Smooth muscle cell of the brain vasculature (primary cell): ENCODE measurements at regions not wholly inside any gene's neighbourhood (a gene's known extent, or its start where the extent isn't known, plus 50 kb on each side); places are given as distances from the start of the nearest gene placed in this dataset.
"Not testable (repeated sequence)": the region's sequence is repeated elsewhere in the genome, so short reads cannot be mapped to it uniquely, and the experiment has no call there.

Experiments
- DNase-seq: peaks from one replicate; pipeline ENCODE4 v3.0.0-alpha.2; 2012; ENCODE audit warnings: low read depth, low spot score

DNA sequence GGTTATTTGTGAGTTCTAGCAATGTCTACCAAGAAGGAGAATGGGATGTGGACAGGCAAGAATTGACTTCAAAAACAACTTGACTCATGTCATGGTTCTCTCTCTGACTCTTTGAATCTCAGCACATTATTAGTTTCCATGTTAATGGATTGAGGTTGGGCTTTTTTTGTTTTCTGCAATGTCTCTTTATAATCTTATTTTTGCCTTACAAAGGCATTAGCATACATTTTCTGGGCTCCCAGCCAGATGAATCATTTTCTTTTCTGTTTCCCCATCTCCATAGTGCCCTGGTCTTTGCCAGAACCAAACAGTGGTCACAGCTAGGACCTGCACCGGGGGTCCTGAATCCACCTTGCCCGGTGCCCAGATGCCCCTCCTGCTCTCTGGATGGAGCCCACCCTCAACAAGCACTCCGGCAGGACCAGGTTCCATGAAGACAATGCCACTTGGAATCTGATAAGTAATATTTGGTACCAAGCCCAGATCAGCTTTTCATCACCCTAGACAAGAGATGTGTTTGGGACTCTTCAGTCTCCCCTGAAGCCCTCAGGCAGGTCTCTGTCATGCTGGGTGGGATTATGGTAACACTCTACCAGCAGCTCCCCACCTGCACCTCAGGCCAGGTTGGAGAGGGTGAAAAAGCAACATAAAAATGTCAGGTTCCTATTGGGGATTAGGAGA, 266.7 kb upstream of the SULF2 start:
- DNase-seq: no peak

DNA sequence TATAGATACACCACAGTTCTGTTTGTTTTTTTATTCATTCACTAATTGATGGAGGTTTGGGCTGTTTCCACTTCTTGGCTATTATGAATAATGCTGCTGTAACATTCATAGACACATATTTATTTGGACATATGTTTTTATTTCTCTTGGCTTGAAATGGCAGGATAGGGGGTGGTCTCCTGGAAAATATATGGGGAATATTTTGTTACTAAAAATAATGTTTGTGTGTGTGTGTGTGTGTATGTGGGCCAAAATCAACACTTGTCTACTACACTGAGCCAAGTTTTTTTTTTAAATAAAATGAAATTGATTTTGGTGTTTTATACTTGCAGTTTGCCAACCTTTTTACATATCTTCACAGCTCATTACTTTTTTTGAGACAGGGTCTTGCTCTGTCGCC, 264.4 kb upstream of the SULF2 start:
- DNase-seq: no peak

DNA sequence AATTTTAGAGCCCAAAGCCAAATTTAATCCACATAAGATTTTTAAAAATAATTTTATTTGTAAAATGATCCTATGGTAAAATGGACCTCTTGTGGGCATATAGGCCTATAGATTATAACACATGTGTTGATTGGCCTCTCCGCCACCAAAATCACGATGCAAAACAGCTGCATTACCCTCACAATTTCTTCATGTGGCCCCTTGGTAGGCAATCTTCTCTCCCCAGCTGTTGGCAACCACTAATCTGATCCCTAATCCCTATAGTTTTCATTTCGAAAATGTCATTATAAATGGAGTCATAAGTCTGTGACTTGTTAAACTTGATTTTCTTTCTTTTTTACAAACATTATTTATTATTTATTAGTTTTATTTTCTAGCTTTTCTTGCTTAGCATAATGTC, 263.9 kb upstream of the SULF2 start:
- DNase-seq: no peak

DNA sequence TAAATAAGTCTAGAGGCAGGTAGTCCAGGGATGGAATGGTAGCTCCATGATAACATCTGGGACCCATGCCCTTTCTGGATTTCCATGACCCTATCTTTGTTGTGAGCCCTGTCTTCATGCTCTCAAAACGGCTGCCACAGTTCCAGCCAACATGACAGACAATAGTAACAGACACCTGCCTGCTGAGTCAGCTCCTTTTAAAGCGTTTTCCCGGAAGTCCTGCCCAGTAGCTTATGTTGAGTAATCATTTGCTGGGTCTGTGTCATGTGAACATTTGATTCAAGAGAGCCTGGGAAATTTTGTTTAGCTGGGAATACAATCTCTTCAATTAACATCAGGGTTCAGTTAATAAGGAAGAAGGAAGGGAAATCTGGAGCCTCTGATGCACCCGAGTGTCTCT, 262.2 kb upstream of the SULF2 start:
- DNase-seq: no peak

DNA sequence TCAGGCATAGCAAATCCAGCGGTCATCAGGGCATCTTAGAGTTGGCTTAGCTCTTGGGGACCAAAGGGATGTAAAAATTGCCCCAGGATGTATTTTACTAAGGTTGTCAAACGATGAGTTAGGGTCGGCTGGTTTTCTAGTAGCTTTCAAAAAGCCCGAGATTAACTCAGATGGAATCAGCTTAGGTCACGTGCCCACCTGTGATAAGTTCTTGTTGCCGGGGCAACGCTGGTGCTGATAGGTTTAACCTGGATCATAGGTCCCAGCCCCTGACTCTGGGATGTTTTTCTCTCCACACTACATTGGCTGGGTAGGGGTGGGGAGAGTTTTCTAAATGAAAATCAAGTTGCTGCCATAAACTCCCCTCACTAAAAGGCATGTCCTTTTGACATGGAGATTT, 257.3 kb upstream of the SULF2 start:
- DNase-seq: no peak

DNA sequence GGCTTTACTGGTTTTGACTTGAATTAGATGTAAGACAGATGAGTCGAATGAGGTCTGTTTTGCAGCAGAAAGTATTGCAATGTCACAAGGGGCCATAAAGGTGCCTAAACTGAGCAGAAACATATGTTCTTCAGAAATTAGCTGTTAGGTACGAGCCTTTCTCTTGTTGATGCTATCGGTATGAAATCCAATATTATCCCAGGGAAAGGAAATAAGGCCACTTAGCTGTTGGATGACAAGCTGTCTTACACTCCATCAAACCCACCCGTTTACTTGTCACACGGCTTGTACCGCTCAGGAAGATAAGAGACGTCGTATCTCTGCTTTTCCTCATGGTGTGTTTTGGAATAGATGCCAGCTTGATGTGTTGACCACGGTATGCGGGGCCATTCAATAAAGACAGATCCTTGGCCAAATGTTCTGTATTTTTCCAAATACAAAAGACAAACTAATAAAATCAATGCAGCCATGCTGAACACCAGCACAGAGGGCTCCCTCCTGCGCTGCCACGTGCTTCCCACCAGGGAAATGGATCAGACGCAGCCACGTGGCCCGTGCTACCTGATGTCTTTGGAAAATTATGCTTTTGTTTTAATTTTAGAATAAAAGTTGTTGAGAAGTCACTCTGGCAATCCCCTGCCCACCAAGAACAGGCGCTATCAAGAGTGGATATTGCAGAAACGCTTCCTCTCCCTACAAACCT, 255.9 kb upstream of the SULF2 start:
- DNase-seq: no peak

DNA sequence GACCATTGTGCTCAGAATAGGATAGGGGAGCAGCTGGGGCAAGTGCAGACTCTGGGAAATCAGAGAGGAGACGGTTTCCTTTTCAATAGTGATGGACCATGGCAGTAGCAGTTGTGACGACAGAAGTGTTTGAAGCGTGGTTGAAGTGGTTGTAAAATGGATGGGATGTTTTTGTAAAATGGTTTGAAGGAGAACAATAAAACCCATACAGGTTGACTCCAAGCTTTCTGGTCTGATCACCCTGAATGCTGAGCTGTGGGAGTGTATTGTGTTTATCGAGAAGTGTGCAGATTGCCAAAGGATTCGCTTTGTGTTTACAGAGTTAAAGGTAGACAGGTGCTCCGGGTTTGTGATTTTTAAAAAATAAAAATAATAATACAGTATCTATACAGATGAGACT, 255.2 kb upstream of the SULF2 start:
- no peak for DNase-seq

DNA sequence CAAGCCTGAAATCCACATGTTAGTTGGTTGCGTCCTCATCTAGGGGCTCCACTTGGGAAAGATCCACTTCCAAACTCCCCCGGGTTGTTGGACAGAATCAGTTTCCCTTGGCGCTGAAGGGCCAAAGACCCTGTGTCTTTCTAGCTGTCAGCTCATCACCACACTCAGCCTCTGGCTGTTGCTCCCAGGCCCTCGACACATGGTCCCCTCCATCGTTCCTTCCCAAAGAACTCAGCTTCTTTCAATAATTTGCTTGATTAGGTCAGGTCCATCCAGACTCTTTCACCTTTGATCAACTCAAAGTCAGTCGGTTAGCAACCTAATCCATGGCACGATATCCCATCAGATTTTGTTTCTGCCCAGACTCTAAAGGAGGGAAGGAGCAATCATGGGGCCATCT, 254.8 kb upstream of the SULF2 start:
- no peak for DNase-seq

DNA sequence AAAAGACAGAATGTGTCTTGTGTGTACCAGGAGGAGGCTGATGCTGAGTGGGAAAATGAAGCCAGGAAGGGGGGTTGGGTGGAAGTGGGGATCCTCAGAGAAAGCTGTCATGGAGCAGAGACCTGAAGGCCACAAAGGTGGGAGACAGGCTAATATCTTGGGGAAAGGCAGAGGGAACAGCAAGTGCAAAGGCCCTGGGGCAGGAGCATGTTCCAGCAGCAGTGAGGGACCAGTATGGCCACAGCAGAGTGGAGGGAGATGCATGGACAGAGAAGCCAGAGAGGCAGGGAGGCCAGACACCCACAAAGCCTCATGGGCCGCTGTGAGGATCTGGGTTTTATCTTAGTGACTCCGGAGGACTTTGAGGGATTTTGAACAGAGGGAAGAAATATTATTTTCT, 254.2 kb upstream of the SULF2 start:
- DNase-seq: no peak

DNA sequence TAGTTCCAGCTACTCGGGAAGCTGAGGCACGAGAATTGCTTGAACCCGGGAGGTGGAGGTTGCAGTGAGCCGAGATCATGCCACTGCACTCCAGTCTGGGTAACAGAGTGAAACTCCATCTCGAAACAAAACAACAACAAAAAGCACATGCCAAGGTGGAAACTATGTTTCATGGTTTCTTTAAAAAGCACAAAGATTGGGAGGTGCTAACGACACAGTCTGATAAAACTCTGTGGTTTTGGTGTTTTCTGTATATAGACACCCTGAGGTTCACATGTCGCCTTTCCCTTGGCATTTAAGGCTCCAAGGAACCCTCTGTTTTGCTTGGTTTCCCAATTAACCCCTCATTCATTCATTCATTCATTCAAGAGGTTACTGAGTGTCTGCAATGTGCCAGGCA, 253.4 kb upstream of the SULF2 start:
- DNase-seq: no peak

DNA sequence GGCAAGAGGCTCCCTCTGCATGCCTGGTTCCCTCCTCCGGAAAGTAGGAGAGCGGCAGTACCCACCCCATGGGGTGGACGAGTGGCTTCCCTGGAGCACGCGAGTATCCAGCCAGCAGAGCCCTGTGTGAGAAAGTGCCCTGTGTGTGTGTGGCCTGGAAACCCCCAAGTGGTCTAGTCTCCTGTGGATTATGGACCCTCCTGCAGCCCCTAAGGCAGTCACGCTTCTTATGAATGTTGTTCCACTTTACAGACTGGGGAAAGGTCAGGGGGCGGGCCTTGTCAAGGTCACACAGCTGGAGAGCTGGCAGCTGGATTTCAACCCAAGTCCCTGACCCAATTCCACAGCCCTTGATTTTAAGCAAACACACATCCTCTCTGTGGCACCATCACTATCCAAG, 252.5 kb upstream of the SULF2 start:
- DNase-seq: not testable (repeated sequence)

DNA sequence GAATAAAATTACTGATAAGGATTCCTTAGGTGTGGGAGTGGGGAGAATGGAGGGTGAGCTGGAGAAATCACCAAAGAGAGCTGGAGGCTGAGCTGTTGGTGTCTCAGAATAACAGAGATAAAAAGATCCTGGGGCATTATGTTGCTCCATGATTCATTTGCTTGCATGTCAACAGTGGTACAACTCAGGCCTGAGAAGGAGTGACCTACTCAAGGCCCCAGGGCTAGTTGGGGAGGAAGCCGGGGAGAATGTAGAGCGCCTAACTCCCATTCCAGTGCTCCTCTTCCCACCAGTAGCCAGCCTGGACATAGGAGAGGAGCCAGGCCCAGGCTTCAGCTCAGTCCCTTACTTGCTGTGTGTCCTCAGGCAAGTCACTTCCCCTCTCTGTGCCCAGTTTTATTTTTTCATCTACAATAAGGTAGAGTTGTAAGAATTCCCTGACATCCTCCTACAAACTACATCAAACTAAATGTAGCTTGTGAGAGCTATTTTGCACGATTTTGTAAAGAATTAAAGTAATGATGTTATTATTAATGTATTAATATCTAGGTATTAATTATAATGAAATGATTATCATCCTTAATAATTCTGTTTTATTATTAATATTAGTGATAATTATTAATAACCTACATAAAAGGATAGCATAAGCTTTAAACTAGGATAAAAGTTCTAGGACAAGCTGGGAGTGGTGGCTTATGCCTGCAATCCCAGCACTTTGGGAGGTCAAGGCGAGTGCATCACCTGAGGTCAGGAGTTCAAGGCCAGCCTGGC, 250.9 kb upstream of the SULF2 start:
- no peak for DNase-seq

DNA sequence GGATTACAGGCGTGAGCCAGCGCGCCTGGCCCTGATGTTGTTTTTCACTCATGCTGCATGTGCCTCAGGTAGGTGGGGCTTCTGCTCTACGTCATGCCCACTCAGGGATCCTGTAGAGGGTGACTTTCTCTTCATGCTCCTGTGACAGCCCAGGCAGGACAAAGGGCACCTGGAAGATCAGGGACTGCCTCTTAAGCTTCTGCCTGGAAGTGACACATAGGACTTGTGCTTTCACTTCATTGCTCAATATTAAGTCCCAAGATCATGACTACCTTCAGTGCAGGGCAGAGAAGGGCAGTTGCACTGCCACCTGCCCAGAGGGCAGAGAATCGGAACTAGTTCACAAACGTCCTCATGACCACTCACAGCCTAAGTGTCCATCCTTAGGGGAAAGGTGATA, 249.5 kb upstream of the SULF2 start:
- no peak for DNase-seq

DNA sequence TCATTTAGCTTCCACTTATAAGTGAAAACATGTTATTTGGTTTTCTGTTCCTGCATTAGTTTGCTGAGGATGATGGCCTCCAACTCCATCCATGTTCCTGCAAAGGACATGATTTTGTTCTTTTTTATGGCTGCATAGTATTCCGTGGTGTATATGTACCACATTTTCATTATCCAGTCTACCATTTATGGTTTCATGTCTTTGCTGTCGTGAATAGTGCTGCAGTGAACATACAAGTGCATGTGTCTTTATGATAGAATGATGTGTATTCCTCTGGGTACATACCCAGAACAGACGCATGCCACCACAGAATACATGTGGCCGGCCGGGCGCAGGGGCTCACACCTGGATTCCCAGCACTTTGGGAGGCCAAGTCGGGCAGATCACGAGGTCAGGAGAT, 247.7 kb upstream of the SULF2 start:
- DNase-seq: not testable (repeated sequence)

DNA sequence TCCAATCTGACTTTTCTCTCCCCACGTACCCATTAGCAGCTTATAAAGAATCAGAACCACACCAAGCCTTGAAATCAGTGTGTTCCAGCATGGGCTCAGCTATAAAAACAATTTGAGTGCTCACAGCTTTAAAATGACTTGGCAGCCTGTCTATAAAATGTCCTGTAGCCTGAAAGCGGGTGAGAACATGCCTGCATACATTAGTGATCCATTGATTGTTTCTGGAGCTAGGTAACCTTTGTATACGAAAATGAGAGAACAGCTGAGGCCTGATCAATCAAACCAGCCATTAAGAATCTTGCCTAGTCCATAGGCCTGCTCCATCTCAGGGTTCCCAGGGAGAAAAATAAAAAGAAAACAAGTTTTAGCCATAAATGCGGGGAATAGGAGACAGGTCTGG, 245.8 kb upstream of the SULF2 start:
- DNase-seq: no peak

DNA sequence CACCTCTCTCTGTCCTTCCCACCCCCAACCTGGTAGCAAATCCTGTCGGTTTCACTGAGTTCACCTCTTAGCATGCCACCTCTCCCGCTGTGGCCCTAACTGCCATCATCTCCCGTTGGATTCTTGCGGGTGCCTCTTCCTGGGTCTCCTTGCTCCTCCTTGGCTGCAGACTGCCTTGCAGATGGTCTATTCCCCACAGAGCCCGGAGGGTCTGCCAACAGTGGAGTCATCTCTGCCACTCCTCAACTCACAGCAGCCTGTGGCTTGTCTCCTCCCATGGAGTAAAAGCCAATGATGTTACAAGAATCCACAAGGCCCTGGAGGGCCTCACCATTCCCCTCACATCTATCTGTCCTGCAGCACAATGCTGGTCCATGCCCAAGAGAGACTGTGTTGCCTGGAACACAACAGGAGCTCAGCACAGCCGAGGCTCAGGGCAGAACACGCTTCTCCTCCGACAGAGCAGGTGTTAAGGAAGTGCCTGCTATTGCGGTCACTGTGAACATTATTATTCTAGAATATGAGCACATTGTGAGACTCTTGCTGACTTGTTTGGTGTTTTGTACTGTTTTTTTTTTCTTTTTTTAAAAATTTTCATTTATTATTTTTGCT, 241.8 kb upstream of the SULF2 start:
- no peak for DNase-seq

DNA sequence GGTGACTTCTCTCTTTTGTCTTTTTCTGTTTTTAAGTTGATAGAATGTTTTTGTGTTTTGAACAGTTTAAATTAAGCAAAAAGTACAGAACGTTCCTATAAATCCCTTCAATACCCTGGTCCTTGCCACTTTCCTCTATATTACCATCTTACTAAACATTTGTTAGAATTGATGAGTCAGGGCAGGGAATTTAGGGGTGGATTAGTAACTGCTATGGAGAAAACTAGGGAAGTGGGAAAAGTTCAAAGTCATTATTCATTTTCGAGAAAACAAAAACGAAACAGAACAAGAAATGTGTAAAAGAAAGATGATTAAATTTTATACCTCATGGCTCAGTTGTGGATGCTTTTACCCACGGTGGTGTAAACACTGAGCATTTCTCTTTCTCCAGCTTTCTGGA, 240.4 kb upstream of the SULF2 start:
- no peak for DNase-seq

DNA sequence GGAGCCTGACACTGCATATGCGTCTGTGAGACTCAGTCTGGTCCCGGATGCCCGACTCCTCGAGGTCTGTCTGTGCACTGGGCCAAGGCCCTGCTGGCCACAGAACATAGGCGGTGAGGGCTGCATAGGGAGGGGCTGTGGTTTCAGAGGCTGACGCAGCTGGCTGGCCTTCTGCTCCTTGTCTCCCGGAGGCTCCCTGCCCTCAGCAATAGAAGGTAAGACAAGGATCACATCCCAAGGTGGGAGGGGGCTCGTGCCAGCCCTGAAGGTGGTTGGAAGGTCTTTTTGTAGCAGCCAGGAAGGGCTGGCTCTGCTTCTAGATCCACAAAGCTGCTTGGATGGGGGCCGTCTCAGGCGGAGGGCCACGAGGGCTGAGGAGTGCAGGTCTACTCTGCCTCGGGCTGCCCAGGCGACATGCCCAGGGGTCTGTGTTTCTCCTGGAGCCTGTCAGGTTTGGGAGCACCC, 239.8 kb upstream of the SULF2 start:
- peak; percentile 29 for DNase-seq

DNA sequence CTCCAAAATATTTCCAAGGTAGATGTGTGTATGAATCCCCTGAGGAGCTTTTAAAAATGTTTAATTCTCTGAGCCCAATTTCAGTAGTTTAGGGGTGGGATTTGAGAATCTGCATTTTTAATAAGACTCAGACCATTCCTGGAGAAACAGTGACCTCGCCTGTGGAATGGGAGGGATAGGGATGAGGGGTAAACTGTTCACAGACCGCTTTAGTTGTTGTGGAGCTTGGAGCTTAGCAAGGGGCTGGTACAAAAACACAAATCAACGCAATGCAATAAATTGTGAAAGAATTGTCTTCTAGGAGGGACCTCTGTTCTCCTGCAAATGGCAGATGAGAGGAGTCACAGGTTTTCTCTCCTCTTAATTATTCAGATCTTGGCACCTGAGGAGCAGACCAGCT, 239.3 kb upstream of the SULF2 start:
- DNase-seq: no peak

DNA sequence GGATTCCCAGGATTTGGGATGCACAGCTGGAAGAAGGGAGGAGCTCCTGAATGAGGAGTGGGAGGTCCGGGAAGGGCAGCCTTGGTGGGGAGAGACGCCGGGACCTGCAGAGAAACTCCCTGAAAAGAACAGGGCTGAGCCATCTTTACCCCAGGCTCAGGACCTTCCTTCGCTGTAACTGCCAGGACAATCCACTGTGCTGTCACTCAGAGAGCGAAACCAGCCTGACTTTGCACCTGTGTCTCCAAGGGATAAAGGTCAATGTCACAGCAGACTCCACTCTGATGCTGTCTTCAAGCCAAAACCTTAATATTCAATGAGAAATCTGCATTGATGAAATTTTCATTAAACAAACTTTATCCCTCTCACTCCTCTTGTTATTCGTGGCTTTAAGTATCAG, 235.4 kb upstream of the SULF2 start:
- not testable (repeated sequence) for DNase-seq

DNA sequence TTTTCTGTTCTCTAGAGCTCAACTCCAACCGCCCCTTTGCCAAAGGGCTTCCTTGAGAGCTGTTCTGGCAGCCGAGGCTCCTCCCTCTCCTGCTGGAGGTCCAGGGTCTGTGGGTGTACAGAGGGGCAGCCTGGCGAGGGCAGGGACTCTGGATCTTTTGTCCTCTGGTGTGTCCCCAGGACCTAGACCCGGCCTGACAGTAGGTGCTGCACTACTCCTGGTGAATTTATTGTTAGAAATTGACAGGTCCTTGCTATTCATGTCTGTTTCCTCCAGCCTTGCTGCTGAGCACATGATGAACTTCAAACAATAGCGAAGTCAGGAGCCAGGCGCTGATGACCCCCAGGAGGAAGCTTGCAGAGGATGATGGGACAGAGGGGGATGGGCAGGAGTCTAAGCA, 234.7 kb upstream of the SULF2 start:
- DNase-seq: no peak

DNA sequence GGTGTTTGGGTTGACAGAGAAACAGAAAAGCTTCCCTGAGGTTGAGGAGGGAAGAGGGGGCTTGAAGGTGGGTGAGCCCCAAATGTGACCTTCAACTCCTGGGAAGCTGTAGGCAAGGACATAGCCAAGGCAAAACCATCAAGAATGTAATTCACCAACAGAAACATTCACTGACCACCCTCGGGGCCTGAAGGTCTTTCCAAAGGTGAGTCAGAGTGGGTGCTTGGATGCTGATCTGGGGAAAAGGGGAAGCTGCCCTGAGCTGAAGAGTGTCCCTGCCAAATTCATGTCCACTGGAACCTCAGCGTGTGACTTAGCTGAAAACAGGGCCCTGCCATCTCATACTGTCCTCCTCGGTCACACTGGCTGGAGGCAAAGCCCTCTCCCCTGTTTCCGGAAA, 234.2 kb upstream of the SULF2 start:
- no peak for DNase-seq
